RWPE2 (cell line): ENCODE measurements at regions not wholly inside any gene's neighbourhood (a gene's known extent, or its start where the extent isn't known, plus 50 kb on each side); places are given as distances from the start of the nearest gene placed in this dataset.

ENCODE experiments used
- ATAC-seq: fragments of 200-7000 bp; cut with Tn5 transposase; 3 replicates; pipeline ENCODE4 v1.9.1; 2021; ENCODE audit warnings: low read depth
- DNase-seq: peaks from one replicate; pipeline ENCODE4 v3.0.0-alpha.2; 2020; ENCODE audit warnings: low spot score
- H3K27ac ChIP-seq: fragments of 450-650 bp; 2 replicates; pipeline ENCODE4 v1.5.1; 2017; ENCODE audit warnings: mild to moderate bottlenecking; ENCODE audit not compliant: poor library complexity, severe bottlenecking
- H3K27me3 ChIP-seq: fragments of 250-450 bp; sonication (Bioruptor Pico); 2 replicates; pipeline ENCODE4 v1.5.1; 2021; ENCODE audit warnings: mild to moderate bottlenecking, moderate library complexity; ENCODE audit not compliant: insufficient read depth, poor library complexity, severe bottlenecking
- H3K36me3 ChIP-seq: fragments of 250-450 bp; sonication (Bioruptor Pico); 2 replicates; pipeline ENCODE4 v1.5.1; 2020; ENCODE audit warnings: low read depth, mild to moderate bottlenecking, moderate library complexity
- H3K4me1 ChIP-seq: fragments of 250-450 bp; sonication (Bioruptor Pico); 2 replicates; pipeline ENCODE4 v1.5.1; 2021; ENCODE audit warnings: mild to moderate bottlenecking, moderate library complexity; ENCODE audit not compliant: insufficient read depth, poor library complexity, severe bottlenecking
- H3K4me3 ChIP-seq: fragments of 250-450 bp; sonication (Bioruptor Pico); 2 replicates; pipeline ENCODE4 v1.5.1; 2021; ENCODE audit warnings: mild to moderate bottlenecking, moderate library complexity; ENCODE audit not compliant: severe bottlenecking
- H3K9me3 ChIP-seq: fragments of 250-450 bp; sonication (Bioruptor Pico); 2 replicates; pipeline ENCODE4 v1.5.1; 2021; ENCODE audit warnings: mild to moderate bottlenecking, moderate library complexity; ENCODE audit not compliant: severe bottlenecking
- CTCF ChIP-seq: fragments of 450-650 bp; IDR thresholded peaks from one replicate; pipeline ENCODE4 v1.5.1; 2017; ENCODE audit warnings: mild to moderate bottlenecking, moderate library complexity; ENCODE audit not compliant: poor library complexity, severe bottlenecking

- no peaks in the 10 kb centered on the region for H3K27me3 ChIP-seq
- no peak for TF ChIP-seq CTCF
- DNase-seq (no peak), ATAC-seq (no peak)
- peaks cover 23% of the 10 kb centered on the region for H3K4me1 ChIP-seq
- H3K4me3 ChIP-seq = no peak overlapping the region
- H3K36me3 ChIP-seq = no peaks in the 10 kb centered on the region
- H3K27ac ChIP-seq = no peak overlapping the region
- H3K9me3 ChIP-seq = no peaks in the 10 kb centered on the region
Measured at GRCh38 chr20:47953471-47953870, 168.2 kb upstream of the SULF2 start.

DNA sequence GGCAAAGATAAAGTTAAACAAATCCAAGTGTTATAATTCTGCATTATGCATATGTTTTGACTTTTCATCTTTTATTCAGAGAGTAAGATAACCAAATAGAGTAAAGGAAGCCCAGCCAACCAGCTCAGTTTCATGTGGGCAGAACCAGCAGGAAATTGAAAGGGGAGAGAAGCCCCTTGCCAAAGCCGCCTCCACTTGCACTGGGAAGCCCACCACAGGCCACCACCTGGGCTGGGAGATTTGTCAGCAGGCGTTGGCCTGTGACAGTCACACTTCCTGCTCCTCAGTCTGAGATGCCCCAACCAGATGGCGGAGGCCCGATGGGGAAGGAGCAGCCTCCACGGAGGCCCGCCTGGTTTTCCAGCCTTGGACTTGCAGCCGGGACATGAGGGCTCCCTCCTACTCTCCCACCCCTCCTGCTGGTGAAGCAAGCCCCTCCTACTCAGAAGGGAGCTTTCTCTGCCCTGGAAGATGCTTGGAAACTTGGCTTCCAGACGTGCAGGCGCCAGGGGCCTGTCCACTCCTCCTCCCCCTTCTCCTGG is 166.8 kb upstream of the SULF2 start:
- Histone ChIP-seq H3K4me3 (no peak overlapping the region), H3K4me1 (peaks cover 23% of the 10 kb centered on the region), H3K27ac (peak overlapping the region; percentile 62), H3K9me3 (no peaks in the 10 kb centered on the region), H3K27me3 (no peaks in the 10 kb centered on the region), H3K36me3 (no peaks in the 10 kb centered on the region)
- no peak for DNase-seq
- no peak for ATAC-seq
- no peak for TF ChIP-seq CTCF

- Histone ChIP-seq H3K36me3 (no peaks in the 10 kb centered on the region), H3K9me3 (no peaks in the 10 kb centered on the region), H3K4me1 (peaks cover 23% of the 10 kb centered on the region), H3K27me3 (no peaks in the 10 kb centered on the region), H3K4me3 (no peak overlapping the region), H3K27ac (peak overlapping the region; percentile 62)
- no peak for TF ChIP-seq CTCF
- DNase-seq = no peak
- ATAC-seq = peak; percentile 76
Measured at GRCh38 chr20:47951521-47951971, 166.3 kb upstream of the SULF2 start.

- Histone ChIP-seq H3K9me3 (no peaks in the 10 kb centered on the region), H3K4me3 (no peak overlapping the region), H3K4me1 (peaks cover 23% of the 10 kb centered on the region), H3K27ac (peak overlapping the region; percentile 62), H3K36me3 (no peaks in the 10 kb centered on the region), H3K27me3 (no peaks in the 10 kb centered on the region)
- TF ChIP-seq CTCF = no peak
- ATAC-seq (no peak), DNase-seq (no peak)
Measured at GRCh38 chr20:47950913-47951283, 165.6 kb upstream of the SULF2 start.

DNA sequence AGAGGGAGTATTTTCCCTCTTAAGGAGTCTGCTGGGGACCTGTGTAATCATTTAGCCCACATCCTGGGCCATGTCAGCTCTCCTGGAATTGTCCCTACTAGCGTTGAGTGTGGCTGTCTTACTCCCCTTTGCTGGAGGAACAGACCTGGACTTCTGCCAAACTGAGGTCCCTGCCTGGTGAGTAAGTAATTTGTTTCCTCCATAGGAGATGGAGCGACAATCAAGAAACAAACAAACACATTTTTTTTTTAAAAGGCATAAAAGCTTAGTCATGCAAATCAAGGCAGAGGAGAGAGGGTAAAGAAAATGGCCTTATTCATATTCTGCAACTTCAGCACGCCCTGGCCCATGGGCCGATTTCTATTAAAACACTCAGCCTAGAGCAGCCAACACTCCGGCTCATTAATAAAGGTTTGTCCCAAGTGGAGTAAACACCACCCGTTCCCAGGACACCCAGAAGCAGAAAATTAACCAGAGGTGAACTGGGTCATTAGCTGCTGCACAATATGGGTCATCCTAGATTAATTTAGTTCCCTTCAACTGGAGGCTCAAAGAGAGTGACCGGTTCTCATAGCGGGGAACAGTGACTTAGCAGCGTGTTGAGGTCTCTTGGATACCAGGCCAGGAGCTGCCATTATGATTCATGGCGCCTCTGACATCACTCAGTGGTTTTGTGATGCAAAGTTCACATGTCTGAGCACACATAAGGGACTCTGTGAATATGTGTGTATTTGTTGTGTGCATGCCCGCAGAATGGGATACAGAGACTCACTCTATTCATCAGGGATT is 165.0 kb upstream of the SULF2 start:
- Histone ChIP-seq H3K4me1 (peaks cover 23% of the 10 kb centered on the region), H3K4me3 (no peak overlapping the region), H3K9me3 (no peaks in the 10 kb centered on the region), H3K27me3 (no peaks in the 10 kb centered on the region), H3K27ac (peak overlapping the region; percentile 62), H3K36me3 (no peaks in the 10 kb centered on the region)
- peak; percentile 22 for TF ChIP-seq CTCF
- DNase-seq (peak; percentile 80), ATAC-seq (peak; percentile 14)
